ENCODE measurements at regions not wholly inside any gene's neighbourhood (a gene's known extent, or its start where the extent isn't known, plus 50 kb on each side); places are given as distances from the start of the nearest gene placed in this dataset.

DNA sequence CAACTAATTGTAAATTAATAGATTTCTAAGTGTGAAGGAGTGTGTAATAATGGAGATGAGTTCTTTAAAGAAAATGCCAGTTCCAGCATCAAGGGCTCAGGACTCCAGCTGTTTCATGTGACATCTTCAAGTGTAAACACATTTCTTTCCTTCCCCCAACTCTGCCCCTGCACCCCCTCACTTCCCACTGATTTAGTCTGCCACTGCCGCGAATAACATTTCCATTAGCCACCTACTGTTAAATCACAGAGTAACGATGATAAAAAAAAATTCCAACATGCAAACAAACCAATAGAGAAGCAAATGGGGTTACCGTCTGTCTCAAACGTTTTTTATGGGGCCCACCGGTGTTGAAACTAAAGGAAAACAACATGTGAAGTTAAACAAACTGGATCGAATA is 414.3 kb downstream of the SAMD5 start:
- no peak for TF ChIP-seq POLR2A (IDR thresholded peaks at IDR 0.05; ENCODE audit: low read length)
- no peak for TF ChIP-seq NR3C1 (IDR thresholded peaks at IDR 0.05)
- no peak for TF ChIP-seq EP300 (IDR thresholded peaks at IDR 0.05)
